ENCODE measurements at regions not wholly inside any gene's neighbourhood (a gene's known extent, or its start where the extent isn't known, plus 50 kb on each side); places are given as distances from the start of the nearest gene placed in this dataset.

DNA sequence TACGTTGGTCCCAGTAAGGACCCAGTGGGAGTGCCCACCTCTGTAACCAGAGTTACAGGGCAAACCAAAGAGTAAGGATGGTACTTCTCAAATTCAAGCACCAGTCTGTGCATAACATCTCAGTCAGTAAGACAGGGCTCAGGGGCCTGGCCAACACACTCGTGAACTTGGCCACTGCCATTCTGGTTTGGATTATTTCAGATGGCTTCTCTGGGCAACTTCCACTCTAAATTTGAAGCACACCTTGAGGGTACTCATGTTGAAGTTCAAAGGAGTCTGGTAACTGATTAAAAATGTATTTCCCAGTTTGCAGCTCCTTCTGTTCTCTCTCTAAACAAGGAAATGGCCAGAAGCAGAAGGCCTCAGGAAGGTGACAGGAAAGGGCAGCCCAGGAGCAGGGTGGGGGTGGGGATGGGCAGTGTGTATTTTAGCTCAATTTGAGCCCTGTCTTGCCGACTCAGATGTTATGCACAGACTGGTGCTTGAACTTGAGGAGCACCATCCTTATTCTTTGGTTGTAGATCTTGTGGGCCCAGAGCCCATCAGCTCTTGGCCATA is 107.3 kb upstream of the GLI3 start:
- 85 to 100% methylated on average over 1 to 3 of the region's 3 CpGs for WGBS, 2 donors (ENCODE audit: low coverage in 1 of 2)
- TF ChIP-seq POLR2A (IDR thresholded peaks at IDR 0.05), result no peak
- TF ChIP-seq, protein P1, sequence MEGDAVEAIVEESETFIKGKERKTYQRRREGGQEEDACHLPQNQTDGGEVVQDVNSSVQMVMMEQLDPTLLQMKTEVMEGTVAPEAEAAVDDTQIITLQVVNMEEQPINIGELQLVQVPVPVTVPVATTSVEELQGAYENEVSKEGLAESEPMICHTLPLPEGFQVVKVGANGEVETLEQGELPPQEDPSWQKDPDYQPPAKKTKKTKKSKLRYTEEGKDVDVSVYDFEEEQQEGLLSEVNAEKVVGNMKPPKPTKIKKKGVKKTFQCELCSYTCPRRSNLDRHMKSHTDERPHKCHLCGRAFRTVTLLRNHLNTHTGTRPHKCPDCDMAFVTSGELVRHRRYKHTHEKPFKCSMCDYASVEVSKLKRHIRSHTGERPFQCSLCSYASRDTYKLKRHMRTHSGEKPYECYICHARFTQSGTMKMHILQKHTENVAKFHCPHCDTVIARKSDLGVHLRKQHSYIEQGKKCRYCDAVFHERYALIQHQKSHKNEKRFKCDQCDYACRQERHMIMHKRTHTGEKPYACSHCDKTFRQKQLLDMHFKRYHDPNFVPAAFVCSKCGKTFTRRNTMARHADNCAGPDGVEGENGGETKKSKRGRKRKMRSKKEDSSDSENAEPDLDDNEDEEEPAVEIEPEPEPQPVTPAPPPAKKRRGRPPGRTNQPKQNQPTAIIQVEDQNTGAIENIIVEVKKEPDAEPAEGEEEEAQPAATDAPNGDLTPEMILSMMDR (IDR thresholded peaks at IDR 0.05), result no peak
- no peak for TF ChIP-seq POLR2AphosphoS5 (IDR thresholded peaks at IDR 0.05)
- TF ChIP-seq EP300 (IDR thresholded peaks at IDR 0.05), result no peak
- no peak overlapping the region for H3K4me3 ChIP-seq
- ATAC-seq, result no peak
- H3K4me1 ChIP-seq, result peaks cover 0 to 17% (median 0%) of the 10 kb centered on the region in 3 donors
- H3K36me3 ChIP-seq, result no peaks in the 10 kb centered on the region
- H3K9me3 ChIP-seq, result no peaks in the 10 kb centered on the region
- H3K27ac ChIP-seq, result no peak overlapping the region
- H3K27me3 ChIP-seq, result no peaks in the 10 kb centered on the region

DNA sequence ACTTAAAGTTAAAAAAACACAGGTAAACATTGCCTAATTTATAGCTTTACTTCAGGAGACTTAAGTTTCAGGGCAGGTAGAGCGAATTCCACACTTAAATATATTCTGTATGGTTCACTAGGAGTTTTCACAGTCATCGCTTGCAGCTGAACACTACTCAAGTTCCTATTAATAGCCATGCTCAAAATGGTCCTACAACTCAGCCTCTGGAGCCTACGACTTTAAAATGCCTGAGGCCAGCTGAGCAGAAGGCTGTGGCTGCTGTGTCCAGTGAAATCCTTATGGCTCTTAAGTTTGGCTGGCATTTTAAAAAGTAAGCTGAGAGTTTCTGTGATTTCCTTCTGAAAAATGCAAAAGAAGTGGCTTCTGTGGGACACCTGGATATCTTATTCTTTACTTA is 105.4 kb upstream of the GLI3 start:
- 20 to 52% methylated on average over 1 to 3 of the region's 3 CpGs for WGBS, 2 donors (ENCODE audit: low coverage in 1 of 2)
- Histone ChIP-seq H3K27ac (no peak overlapping the region), H3K9me3 (no peaks in the 10 kb centered on the region), H3K36me3 (no peaks in the 10 kb centered on the region), H3K4me3 (no peak overlapping the region), H3K27me3 (no peaks in the 10 kb centered on the region), H3K4me1 (peaks cover 0 to 6% (median 0%) of the 10 kb centered on the region in 3 donors)
- TF ChIP-seq EP300 (IDR thresholded peaks at IDR 0.05), result no peak
- no peak for ATAC-seq

DNA sequence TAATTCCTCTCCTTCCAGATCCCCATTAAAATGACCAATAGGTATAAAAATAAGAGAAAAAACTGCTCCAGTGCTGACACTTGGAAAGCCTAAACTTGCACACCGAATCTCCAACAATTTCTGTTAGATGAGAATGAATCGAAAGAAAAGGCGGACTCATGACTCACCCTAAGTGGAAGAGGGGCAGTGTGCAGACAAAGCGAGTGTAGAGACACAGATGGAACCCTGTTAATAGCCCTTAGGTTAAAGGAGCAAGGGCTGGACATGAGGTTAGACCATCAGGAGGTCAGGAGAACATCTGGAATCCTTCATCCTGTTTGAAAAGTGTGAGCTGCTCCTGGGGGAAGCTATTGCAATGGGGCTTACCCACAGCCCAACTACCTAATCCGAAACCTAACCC is 103.4 kb upstream of the GLI3 start:
- ATAC-seq, result no peak
- WGBS, 2 donors (ENCODE audit: low coverage in 1 of 2), result 90% methylated on average over 5 of the region's 5 CpGs; no CpG with 5 or more reads in 1 of the 2 donors
- H3K9me3 ChIP-seq, result no peaks in the 10 kb centered on the region

DNA sequence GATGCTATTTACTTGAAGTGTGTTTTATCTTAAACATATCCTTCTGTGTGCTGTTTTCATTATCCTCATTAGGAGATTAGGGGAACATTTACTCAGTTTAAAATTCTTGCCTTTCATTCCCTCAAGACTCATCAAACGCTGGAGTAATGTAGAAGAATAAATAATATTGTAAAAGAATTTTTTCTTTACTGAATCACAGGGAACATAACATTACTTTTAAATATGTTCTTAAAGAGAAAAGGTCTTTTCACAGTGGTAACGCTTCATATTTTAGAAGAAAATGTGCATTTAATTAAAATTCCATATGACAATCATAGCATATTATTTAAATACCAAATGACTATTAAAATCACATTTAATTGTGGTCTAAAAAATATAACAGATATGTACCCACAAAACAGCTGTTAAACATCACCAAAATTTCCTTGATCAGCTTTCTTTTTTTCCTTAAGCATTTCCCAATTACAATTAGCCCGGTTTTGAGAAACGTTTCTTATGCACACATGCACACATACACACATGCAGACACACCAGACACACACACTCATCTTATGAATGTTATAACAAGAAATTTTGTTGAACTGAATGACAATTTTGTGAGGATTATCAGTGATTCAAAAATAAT is 102.0 kb upstream of the GLI3 start:
- Histone ChIP-seq H3K4me3 (no peak overlapping the region), H3K27ac (no peak overlapping the region), H3K27me3 (no peaks in the 10 kb centered on the region), H3K4me1 (peaks cover 0 to 6% (median 0%) of the 10 kb centered on the region in 3 donors), H3K36me3 (no peaks in the 10 kb centered on the region), H3K9me3 (no peaks in the 10 kb centered on the region)
- WGBS, 2 donors (ENCODE audit: low coverage in 1 of 2), result 68 to 74% methylated on average over 4 of the region's 4 CpGs
- no peak for TF ChIP-seq POLR2AphosphoS5 (IDR thresholded peaks at IDR 0.05)
- TF ChIP-seq, protein P1 (IDR thresholded peaks at IDR 0.05), result no peak
- no peak for TF ChIP-seq POLR2A (IDR thresholded peaks at IDR 0.05)
- no peak for TF ChIP-seq EP300 (IDR thresholded peaks at IDR 0.05)
- ATAC-seq, result no peak

More for the DNA sequence above, 103.4 kb upstream of the GLI3 start:
- H3K27ac ChIP-seq, result no peak overlapping the region
- H3K4me3 ChIP-seq, result no peak overlapping the region
- no peak for TF ChIP-seq POLR2A (IDR thresholded peaks at IDR 0.05)
- no peak for TF ChIP-seq POLR2AphosphoS5 (IDR thresholded peaks at IDR 0.05)
- TF ChIP-seq EP300 (IDR thresholded peaks at IDR 0.05), result no peak
- TF ChIP-seq, protein P1 (IDR thresholded peaks at IDR 0.05), result no peak
- no peaks in the 10 kb centered on the region for H3K36me3 ChIP-seq
- H3K4me1 ChIP-seq, result peaks cover 0 to 6% (median 0%) of the 10 kb centered on the region in 3 donors
- H3K27me3 ChIP-seq, result no peaks in the 10 kb centered on the region

DNA sequence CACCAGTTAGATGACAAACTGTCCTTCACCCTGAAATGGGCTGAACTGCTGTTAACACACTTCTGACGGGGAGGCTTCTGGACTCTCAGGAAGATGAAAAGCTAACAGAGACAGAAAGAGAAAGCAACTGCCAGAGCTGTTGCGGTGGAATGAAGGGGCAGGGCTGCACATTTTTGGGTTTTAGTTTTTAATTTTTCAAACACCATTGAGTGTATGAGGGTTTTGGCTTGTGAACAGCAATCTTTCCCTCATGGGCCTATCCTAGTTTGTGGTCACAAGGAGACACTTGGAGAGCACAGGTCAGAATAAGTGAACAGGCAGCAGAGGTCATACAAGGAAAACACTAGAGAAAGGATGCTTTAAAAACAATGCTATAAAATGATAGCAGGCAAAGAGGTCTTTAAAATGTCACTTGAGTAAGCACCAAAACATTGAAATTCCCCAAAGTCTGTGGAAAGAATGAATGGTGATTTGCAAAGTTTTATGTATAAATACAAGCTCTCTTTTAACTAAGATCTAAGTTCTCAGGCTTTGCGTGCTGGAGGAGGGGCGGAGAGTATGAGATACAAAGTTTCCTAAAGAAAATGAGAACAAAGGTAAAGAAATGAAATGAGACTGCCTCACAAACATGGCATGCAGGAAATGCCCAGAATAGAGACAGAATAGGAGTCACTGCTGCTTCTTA is 101.4 kb upstream of the GLI3 start:
- H3K9me3 ChIP-seq, result peaks cover 0 to 1% (median 0%) of the 10 kb centered on the region in 3 donors
- peaks cover 0 to 6% (median 0%) of the 10 kb centered on the region in 3 donors for H3K4me1 ChIP-seq
- 51 to 59% methylated on average over 2 to 4 of the region's 4 CpGs for WGBS, 2 donors (ENCODE audit: low coverage in 1 of 2)
- peak overlapping the region in 1 of 4 donors; percentile 16 for H3K27ac ChIP-seq
- no peaks in the 10 kb centered on the region for H3K36me3 ChIP-seq
- no peak overlapping the region for H3K4me3 ChIP-seq
- ATAC-seq, result no peak
- no peaks in the 10 kb centered on the region for H3K27me3 ChIP-seq
- TF ChIP-seq POLR2AphosphoS5 (IDR thresholded peaks at IDR 0.05) (no peak), EP300 (IDR thresholded peaks at IDR 0.05) (no peak)

All from gastroesophageal sphincter (tissue), 4 donors.